ENCODE measurements at regions not wholly inside any gene's neighbourhood (a gene's known extent, or its start where the extent isn't known, plus 50 kb on each side); places are given as distances from the start of the nearest gene placed in this dataset.

- TF ChIP-seq CTCF (conservative IDR thresholded peaks at IDR 0.05) (no peak), EZH2 (IDR thresholded peaks at IDR 0.05; ENCODE audit: low read depth) (no peak)
Observed at GRCh38 chr17:77865112-77865611, 93.3 kb upstream of the TNRC6C start.
